ENCODE measurements at regions not wholly inside any gene's neighbourhood (a gene's known extent, or its start where the extent isn't known, plus 50 kb on each side); places are given as distances from the start of the nearest gene placed in this dataset.

DNA sequence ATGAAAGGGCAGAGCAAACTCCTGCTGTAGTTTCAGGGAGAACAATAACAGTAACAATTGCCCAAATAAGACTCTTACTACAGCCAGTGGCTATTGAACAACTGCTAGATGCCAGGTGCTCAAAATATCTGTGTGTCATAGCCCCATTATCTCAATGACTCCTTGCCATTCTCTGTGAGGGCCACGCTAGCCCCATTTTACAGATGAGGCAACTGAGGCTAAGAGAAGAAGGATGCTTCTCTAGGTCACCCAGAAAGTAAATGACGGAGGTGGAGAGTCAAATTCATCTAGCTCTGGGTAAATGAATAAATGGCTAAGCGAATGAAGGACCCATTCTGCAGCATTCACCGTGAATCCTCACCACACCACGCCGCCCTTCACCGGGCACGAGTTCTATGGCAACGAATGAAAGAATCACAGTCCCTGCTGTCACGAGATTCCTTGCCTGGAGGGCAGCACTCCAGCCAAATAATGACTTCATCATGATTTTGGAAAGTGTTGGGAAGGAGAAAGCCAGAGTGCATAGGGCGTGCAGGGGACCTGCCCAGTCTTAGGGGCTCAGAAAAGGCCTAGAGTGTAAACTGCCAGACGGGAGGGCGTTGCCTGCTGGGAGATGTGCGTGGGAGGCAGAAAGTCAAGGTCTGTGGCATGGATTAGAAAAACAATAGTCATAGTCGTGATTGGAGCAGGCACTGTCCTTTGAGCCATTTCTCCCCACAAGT lies 147.2 kb downstream of the C9orf50 start:
- TF ChIP-seq CTCF (IDR thresholded peaks at IDR 0.05), result no peak
- TF ChIP-seq POLR2A (IDR thresholded peaks at IDR 0.05), result no peak
